ENCODE measurements at regions not wholly inside any gene's neighbourhood (a gene's known extent, or its start where the extent isn't known, plus 50 kb on each side); places are given as distances from the start of the nearest gene placed in this dataset.
A peak's percentile ranks its signal among the peaks of the same experiment; 100 is the strongest.
"Not testable (repeated sequence)": the region's sequence is repeated elsewhere in the genome, so short reads cannot be mapped to it uniquely, and the experiment has no call there.

DNA sequence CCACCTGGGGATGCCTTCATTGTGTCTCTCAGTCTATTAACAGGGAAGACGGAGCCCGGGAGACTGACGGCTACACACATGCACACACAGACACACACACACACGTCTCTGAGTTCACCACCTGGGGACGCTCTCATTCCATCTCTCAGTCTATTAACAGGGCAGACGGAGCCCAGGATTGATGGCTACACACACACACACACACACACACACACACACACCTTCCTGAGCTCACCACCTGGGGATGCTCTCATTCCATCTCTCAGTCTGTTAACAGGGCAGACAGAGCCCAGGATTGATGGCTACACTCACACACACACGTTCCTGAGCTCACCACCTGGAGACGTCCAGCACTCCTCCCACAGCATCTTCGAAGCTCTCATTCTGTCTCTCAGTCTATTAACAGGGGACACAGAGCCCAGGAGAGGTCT is 143.9 kb downstream of the OR4M2 start:
- Histone ChIP-seq H3K36me3 (no peaks in the 10 kb centered on the region), H3K4me1 (no peaks in the 10 kb centered on the region), H3K9me3 (no peaks in the 10 kb centered on the region), H3K27me3 (no peaks in the 10 kb centered on the region), H3K4me3 (no peak overlapping the region), H3K27ac (no peak overlapping the region)
- no peak for TF ChIP-seq CTCF (IDR thresholded peaks at IDR 0.05)
- DNase-seq (ENCODE audit: low spot score in 2 of 2), result peak in 1 of 2 donors; percentile 5
- intact Hi-C loops (cut with DNase I), result no loop called here

DNA sequence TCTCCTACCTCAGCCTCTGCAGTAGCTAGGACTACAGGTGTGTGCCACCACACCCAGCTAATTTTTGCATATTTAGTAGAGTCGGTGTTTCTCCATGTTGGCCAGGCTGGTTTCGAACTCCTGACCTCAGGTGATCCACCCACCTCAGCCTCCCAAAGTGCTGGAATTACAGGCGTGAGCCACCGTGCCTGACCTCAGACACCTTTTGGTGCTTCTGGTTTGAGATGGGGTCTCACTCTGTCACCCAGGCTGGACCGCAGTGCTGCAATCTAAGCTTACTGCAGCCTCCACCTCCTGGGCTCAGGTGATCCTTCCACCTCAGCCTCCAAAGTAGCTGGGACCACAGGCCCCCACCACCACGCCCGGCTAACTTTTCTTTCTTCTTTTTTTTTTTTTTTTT is 144.6 kb downstream of the OR4M2 start:
- H3K36me3 ChIP-seq; H3K4me3 ChIP-seq; H3K4me1 ChIP-seq; H3K9me3 ChIP-seq; H3K27me3 ChIP-seq; intact Hi-C loops (cut with DNase I); H3K27ac ChIP-seq: not testable (repeated sequence)
- DNase-seq (ENCODE audit: low spot score in 2 of 2), result peak in 1 of 2 donors; percentile 3

- Histone ChIP-seq H3K36me3 (no peaks in the 10 kb centered on the region), H3K27me3 (no peaks in the 10 kb centered on the region), H3K27ac (no peak overlapping the region), H3K4me3 (no peak overlapping the region), H3K9me3 (no peaks in the 10 kb centered on the region), H3K4me1 (no peaks in the 10 kb centered on the region)
- intact Hi-C loops (cut with DNase I), result no loop called here
- no peak for TF ChIP-seq CTCF (IDR thresholded peaks at IDR 0.05)
- no peak for DNase-seq (ENCODE audit: low spot score in 2 of 2)
Measured at GRCh38 chr15:22226034-22226790, 145.9 kb downstream of the OR4M2 start.

DNA sequence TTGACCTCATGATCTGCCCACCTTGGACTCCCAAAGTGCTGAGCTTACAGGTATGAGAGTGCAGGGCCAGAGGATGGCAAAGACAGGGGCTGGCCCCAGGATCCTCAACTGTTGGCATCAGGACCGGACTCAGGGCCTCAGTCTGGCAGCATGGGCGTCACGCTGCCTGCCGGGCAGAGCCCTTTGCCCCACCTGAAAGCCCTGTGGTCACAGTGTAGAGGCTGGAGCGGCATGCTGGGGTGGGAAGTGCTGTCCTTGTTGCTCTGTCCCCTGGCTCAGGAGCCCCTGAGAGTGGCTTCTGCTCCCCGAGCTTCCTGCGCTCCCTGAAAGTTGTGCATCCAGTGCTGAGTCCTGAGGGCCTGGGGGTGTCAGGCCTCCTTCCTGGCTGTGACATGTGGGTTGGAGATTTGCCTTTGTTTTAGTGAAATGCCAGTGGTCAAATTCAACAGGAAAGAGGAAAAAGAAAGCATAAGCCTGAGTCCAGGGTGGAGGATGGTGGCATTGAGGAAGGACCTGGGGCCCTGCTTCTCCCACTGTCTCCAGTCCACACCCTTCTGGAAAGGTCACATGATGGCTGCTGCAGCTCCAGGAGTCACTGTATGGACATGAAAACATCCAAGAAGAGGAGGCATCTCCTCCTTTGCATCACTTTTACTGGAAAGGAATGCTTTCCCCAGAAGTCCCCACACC is 147.2 kb downstream of the OR4M2 start:
- no peaks in the 10 kb centered on the region for H3K36me3 ChIP-seq
- no peak for TF ChIP-seq CTCF (IDR thresholded peaks at IDR 0.05)
- H3K9me3 ChIP-seq, result no peaks in the 10 kb centered on the region
- H3K27me3 ChIP-seq, result no peaks in the 10 kb centered on the region
- H3K27ac ChIP-seq, result no peak overlapping the region
- no peak overlapping the region for H3K4me3 ChIP-seq
- peak in 1 of 2 donors; percentile 12 for DNase-seq (ENCODE audit: low spot score in 2 of 2)
- intact Hi-C loops (cut with DNase I), result no loop called here
- no peaks in the 10 kb centered on the region for H3K4me1 ChIP-seq

- no peaks in the 10 kb centered on the region for H3K4me1 ChIP-seq
- H3K9me3 ChIP-seq, result no peaks in the 10 kb centered on the region
- no peaks in the 10 kb centered on the region for H3K27me3 ChIP-seq
- DNase-seq (ENCODE audit: low spot score in 2 of 2), result peak in 1 of 2 donors; percentile 7
- intact Hi-C loops (cut with DNase I), result no loop called here
- TF ChIP-seq CTCF (IDR thresholded peaks at IDR 0.05), result no peak
- H3K36me3 ChIP-seq, result no peaks in the 10 kb centered on the region
- no peak overlapping the region for H3K4me3 ChIP-seq
- no peak overlapping the region for H3K27ac ChIP-seq
Measured at GRCh38 chr15:22228101-22228762, 147.9 kb downstream of the OR4M2 start.
